HG02884 (cell line): ENCODE measurements at regions not wholly inside any gene's neighbourhood (a gene's known extent, or its start where the extent isn't known, plus 50 kb on each side); places are given as distances from the start of the nearest gene placed in this dataset.
A peak's percentile ranks its signal among the peaks of the same experiment; 100 is the strongest.
"Not testable (repeated sequence)": the region's sequence is repeated elsewhere in the genome, so short reads cannot be mapped to it uniquely, and the experiment has no call there.

Experiments used
- ATAC-seq: cut with Tn5 transposase; IDR thresholded peaks from one replicate; pipeline ENCODE4 v1.9.1; 2021; ENCODE audit warnings: mild to moderate bottlenecking, moderate library complexity; ENCODE audit not compliant: unreplicated experiment

DNA sequence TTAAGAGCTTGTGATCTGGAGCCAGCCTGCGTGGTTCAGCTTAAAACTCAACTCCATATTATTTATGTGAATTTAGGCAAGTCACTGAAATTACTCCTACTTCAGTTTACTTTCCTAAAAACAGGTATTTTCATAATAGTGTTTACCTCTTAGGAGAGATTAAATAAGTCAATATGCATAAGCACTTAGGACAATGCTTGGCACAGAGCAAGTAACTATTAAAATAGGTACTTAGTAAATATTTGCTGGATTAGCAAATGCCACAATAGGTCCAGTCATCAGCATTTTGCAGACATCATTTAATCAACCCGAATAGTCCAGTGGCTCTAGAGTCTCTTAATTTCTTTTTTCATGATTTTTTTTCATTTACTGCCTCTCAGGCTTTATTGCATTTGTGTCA is 78.6 kb upstream of the PTPRK start:
- no peak for ATAC-seq

- peak; percentile 35 for ATAC-seq
Observed at GRCh38 chr6:128598571-128598970, 78.2 kb upstream of the PTPRK start.

- ATAC-seq: no peak
Observed at GRCh38 chr6:128597956-128598355, 77.6 kb upstream of the PTPRK start.

DNA sequence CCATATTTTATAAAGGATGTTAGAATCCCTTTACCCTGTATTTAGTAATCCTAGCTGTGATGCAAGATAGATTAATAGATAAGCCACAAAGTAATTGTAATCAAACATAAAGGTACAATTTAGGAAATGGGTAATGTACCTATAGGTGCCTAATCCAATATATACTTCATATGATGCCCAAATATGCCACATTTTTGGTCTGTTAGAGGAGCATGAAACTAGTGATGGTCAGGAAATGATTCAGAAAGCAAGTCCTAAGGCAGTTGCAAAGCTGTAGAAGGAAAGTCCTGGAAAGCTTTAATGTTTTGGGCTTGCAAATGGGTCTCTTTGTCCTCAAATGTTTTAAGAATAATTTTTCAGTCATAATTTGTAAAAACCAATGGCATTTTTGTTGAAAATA is 76.6 kb upstream of the PTPRK start:
- ATAC-seq: no peak

DNA sequence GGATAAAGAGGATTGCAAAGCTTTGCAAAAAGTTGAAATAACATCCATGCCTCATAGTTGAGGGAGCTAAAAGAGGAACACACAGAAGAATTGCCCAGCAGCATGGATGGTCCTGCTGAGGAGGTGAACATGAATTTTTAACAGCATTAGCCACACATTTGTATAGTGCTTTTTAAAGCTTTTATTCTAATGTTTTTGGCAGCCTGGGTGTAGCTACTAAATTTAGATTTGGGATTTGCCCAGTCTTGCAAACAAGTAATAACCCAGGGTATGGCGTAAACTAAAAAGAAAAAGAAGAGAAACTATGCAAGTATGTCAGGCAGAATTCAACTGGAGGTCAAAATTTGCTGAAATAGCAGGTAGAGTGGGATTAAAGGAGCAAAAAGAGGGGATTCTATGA is 75.1 kb upstream of the PTPRK start:
- no peak for ATAC-seq

GRCh38 chr6:128586095-128586494 is 65.7 kb upstream of the PTPRK start:
- no peak for ATAC-seq

- no peak for ATAC-seq
Observed at GRCh38 chr6:128580224-128581110, 60.1 kb upstream of the PTPRK start.

GRCh38 chr6:128575254-128575653 is 54.9 kb upstream of the PTPRK start:
- ATAC-seq: not testable (repeated sequence)

- ATAC-seq: peak; percentile 91
Observed at GRCh38 chr6:128574402-128574801, 54.0 kb upstream of the PTPRK start.

DNA sequence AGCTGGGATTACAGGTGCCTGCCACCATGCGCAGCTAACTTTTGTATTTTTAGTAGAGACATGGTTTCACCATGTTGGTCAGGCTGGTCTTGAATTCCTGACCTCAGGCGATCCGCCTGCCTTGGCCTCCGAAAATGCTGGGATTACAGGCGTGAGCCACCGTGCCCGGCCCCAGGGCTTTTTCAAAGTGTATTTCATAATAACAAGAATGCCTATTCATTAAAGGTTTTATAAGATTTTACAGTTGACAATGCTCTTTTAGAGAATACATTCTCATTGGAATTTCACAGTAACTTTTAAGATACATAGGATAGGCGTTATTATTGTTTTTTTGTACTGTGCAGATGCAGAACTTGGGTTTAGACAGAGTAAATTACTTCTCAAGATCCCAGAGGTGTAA is 52.6 kb upstream of the PTPRK start:
- no peak for ATAC-seq

DNA sequence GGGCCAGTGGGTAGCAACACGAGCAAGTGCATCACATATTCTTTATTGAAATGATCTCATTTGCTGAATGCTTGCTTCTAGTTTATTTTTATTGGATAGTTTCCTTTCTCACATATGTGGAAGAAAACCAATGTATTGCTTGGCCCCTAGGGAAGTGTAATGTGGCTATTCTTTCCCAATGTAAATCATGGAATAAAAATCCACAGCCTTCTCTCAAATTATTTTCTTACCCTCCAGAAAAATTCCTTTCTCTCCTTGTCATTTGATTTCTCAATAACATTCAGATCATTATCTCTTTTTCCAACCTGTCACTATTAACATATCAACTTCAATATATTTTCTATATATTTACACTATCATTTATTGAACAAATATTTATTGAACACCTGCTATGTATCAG is 51.9 kb upstream of the PTPRK start:
- no peak for ATAC-seq

DNA sequence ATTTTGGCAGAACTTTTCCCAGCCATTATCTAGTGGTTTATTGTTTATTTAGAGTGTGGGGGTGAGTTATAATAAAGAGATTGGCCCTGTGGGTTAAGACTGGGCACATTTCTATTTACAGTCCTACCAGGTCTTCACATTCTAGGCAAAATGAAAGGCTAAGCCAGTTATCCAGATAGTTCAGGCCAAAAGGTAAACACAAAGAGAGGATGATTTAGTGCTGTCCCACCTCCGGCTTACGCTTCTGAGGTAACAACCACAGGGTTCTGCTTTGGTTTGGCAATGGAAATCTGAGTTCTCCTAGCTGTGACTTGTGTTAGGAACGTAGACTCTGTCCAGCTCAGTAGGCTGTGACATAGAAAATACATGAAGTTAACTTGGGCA is 50.3 kb upstream of the PTPRK start:
- no peak for ATAC-seq

GRCh38 chr6:128569732-128570679 is 49.6 kb upstream of the PTPRK start:
- no peak for ATAC-seq
